ENCODE measurements at regions not wholly inside any gene's neighbourhood (a gene's known extent, or its start where the extent isn't known, plus 50 kb on each side); places are given as distances from the start of the nearest gene placed in this dataset.
"Not testable (repeated sequence)": the region's sequence is repeated elsewhere in the genome, so short reads cannot be mapped to it uniquely, and the experiment has no call there.

DNA sequence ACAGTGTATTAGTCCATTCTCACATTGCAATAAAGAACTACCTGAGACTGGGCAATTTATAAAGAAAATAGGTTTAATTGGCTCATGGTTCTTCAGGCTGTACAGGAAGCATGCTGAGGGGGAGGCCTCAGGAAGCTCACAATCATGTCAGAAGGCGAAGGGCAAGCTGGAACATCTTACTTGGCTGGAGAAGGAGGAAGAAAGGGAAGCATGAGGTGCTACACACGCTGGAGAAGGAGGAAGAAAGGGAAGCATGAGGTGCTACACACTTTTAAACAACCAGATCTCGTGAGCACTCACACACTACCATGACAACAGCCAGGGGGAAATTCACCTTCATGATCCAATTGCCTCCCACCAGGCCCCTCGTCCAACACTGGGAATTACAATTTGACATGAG, 95.3 kb upstream of the FAM110C start:
- DNase-seq (no peak), ATAC-seq (ENCODE audit: poor library complexity) (no peak)
- POLR2A ChIA-PET: no interaction called here
- Histone ChIP-seq H3K27ac (ENCODE audit: low read depth in 1 of 2, low read length in 2 of 2) (no peak overlapping the region), H3K4me3 (ENCODE audit: low read length) (no peak overlapping the region), H3K9me3 (ENCODE audit: control insufficient read depth in 1 of 2, insufficient read depth in 1 of 2, low read length in 2 of 2) (no peaks in the 10 kb centered on the region), H3K27me3 (ENCODE audit: control insufficient read depth in 1 of 2, insufficient read depth in 2 of 2, low read length in 2 of 2) (no peaks in the 10 kb centered on the region), H3K4me1 (ENCODE audit: insufficient read depth, low read length) (no peaks in the 10 kb centered on the region), H3K36me3 (ENCODE audit: insufficient read depth, low read length) (no peaks in the 10 kb centered on the region)
- intact Hi-C loops (cut with DNase I, micrococcal nuclease): no loop called here
- no peaks in the 10 kb centered on the region for H3K9me3 Mint-ChIP-seq
- H3K27ac Mint-ChIP-seq: no peak overlapping the region
- CTCF ChIA-PET: no interaction called here
- no peaks in the 10 kb centered on the region for H3K4me1 Mint-ChIP-seq (ENCODE audit: low read depth)
- peaks cover 5% of the 10 kb centered on the region for H3K27me3 Mint-ChIP-seq
- TF ChIP-seq, protein P1, sequence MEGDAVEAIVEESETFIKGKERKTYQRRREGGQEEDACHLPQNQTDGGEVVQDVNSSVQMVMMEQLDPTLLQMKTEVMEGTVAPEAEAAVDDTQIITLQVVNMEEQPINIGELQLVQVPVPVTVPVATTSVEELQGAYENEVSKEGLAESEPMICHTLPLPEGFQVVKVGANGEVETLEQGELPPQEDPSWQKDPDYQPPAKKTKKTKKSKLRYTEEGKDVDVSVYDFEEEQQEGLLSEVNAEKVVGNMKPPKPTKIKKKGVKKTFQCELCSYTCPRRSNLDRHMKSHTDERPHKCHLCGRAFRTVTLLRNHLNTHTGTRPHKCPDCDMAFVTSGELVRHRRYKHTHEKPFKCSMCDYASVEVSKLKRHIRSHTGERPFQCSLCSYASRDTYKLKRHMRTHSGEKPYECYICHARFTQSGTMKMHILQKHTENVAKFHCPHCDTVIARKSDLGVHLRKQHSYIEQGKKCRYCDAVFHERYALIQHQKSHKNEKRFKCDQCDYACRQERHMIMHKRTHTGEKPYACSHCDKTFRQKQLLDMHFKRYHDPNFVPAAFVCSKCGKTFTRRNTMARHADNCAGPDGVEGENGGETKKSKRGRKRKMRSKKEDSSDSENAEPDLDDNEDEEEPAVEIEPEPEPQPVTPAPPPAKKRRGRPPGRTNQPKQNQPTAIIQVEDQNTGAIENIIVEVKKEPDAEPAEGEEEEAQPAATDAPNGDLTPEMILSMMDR (IDR thresholded peaks at IDR 0.05): no peak
- H3K36me3 Mint-ChIP-seq (ENCODE audit: low read depth): no peaks in the 10 kb centered on the region
- H3K4me3 Mint-ChIP-seq: no peak overlapping the region

DNA sequence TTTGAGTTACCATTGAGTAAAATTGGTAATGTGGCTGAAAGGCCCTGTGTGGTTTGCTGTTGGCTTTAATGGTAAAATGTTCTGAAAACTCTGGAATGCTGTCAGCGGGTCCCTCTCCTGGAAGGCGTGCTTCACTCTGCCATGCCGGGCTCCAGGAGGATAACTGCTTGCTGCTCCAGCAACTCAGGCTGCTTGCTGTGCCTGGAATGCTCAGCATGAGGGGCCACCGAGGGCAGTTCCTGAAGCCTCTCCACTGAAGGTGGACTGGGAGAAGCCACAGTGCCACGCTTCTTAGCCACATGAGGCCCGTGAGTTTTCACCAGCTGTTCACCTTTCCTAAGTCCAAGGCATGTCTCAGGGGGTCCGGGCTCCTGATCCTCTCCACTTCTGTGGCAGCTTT, 90.4 kb upstream of the FAM110C start:
- H3K9me3 Mint-ChIP-seq: no peaks in the 10 kb centered on the region
- no peak for DNase-seq
- TF ChIP-seq, protein P1 (IDR thresholded peaks at IDR 0.05): no peak
- H3K27ac ChIP-seq (ENCODE audit: low read depth in 1 of 2, low read length in 2 of 2): no peak overlapping the region
- H3K9me3 ChIP-seq (ENCODE audit: control insufficient read depth in 1 of 2, insufficient read depth in 1 of 2, low read length in 2 of 2): peaks cover 0 to 4% of the 10 kb centered on the region in 2 experiments
- peaks cover 0 to 8% of the 10 kb centered on the region in 2 experiments for H3K27me3 ChIP-seq (ENCODE audit: control insufficient read depth in 1 of 2, insufficient read depth in 2 of 2, low read length in 2 of 2)
- no peak overlapping the region for H3K4me3 ChIP-seq (ENCODE audit: low read length)
- H3K4me1 Mint-ChIP-seq (ENCODE audit: low read depth): no peaks in the 10 kb centered on the region
- intact Hi-C loops (cut with DNase I, micrococcal nuclease): no loop called here
- peaks cover 17% of the 10 kb centered on the region for H3K27me3 Mint-ChIP-seq
- H3K36me3 ChIP-seq (ENCODE audit: insufficient read depth, low read length): no peaks in the 10 kb centered on the region
- H3K4me3 Mint-ChIP-seq: no peak overlapping the region
- no peaks in the 10 kb centered on the region for H3K36me3 Mint-ChIP-seq (ENCODE audit: low read depth)
- H3K4me1 ChIP-seq (ENCODE audit: insufficient read depth, low read length): no peaks in the 10 kb centered on the region
- no peak overlapping the region for H3K27ac Mint-ChIP-seq
- ChIA-PET POLR2A (no interaction called here), CTCF (no interaction called here)
- no peak for ATAC-seq (ENCODE audit: poor library complexity)

DNA sequence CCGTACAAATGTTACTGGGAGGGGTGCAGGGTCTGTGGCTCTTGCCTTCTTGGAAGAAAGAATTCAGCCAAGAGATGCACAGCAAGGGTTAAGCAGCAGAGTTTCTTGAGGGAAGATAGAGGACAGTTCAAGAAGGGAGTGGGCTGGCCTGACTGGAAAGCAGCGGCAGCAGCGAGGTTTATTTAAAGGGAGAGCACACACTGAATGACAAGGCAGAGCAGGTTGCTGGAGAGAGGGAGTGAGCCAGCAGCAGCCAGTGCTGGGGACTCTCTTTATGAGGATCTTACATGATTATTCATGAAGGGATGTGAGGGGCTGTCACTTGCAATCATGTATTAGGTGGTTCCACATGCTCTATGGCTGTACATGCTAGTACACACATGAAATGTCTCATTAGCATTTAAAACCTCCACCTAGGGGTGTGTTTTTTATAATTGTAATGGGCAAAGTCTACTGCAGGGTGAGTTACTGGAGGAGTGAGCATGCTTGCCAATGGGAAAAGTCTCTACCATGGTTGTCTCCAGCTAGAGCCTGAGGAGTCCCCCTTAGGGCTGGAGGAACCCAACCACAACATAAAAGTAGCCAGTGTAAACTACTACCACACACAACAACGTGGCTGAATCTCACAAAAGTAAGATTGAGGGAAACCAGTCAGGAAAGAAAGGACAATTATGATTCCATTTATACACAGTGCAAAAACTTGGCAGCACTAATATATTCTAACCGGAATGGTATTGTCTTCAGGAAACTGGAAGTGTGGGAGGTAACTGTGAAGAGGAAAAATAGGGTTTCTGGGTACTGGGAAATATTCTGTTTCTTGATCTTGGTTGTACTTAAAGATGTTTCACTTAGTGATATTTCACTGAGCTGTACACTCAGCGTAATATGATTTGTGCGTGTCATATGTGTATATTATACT, 87.6 kb upstream of the FAM110C start:
- CTCF ChIA-PET: interaction anchor here (1.0 kb wide), 1 partner anchor 33 kb away, joined by 3 read pairs; no protein-coding TSS in a partner anchor
- TF ChIP-seq, protein P1 (IDR thresholded peaks at IDR 0.05): no peak
- intact Hi-C loops (cut with DNase I, micrococcal nuclease): no loop called here

DNA sequence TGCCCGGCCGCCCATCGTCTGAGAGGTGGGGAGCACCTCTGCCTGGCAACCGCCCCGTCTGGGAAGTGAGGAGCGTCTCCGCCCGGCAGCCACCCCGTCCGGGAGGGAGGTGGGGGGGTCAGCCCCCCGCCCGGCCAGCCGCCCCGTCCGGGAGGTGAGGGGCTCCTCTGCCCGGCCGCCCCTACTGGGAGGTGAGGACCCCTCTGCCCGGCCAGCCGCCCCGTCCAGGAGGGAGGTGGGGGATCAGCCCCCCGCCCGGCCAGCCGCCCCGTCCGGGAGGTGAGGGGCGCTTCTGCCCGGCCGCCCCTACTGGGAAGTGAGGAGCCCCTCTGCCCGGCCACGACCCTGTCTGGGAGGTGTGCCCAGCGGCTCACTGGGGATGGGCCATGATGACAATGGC, 80.5 kb upstream of the FAM110C start:
- DNase-seq; H3K4me3 Mint-ChIP-seq; CTCF ChIA-PET; H3K4me1 Mint-ChIP-seq (ENCODE audit: low read depth); H3K4me1 ChIP-seq (ENCODE audit: insufficient read depth, low read length); H3K9me3 Mint-ChIP-seq; H3K27ac Mint-ChIP-seq; H3K4me3 ChIP-seq (ENCODE audit: low read length); H3K36me3 Mint-ChIP-seq (ENCODE audit: low read depth); H3K27ac ChIP-seq (ENCODE audit: low read depth in 1 of 2, low read length in 2 of 2); H3K9me3 ChIP-seq (ENCODE audit: control insufficient read depth in 1 of 2, insufficient read depth in 1 of 2, low read length in 2 of 2); ATAC-seq (ENCODE audit: poor library complexity); POLR2A ChIA-PET; H3K36me3 ChIP-seq (ENCODE audit: insufficient read depth, low read length); intact Hi-C loops (cut with DNase I, micrococcal nuclease); H3K27me3 ChIP-seq (ENCODE audit: control insufficient read depth in 1 of 2, insufficient read depth in 2 of 2, low read length in 2 of 2): not testable (repeated sequence)
- peaks cover 20% of the 10 kb centered on the region for H3K27me3 Mint-ChIP-seq

More for the DNA sequence above, 87.6 kb upstream of the FAM110C start:
- peaks cover 0 to 8% of the 10 kb centered on the region in 2 experiments for H3K27me3 ChIP-seq (ENCODE audit: control insufficient read depth in 1 of 2, insufficient read depth in 2 of 2, low read length in 2 of 2)
- H3K9me3 Mint-ChIP-seq: no peaks in the 10 kb centered on the region
- POLR2A ChIA-PET: no interaction called here
- H3K4me3 Mint-ChIP-seq: no peak overlapping the region
- peaks cover 0 to 4% of the 10 kb centered on the region in 2 experiments for H3K9me3 ChIP-seq (ENCODE audit: control insufficient read depth in 1 of 2, insufficient read depth in 1 of 2, low read length in 2 of 2)
- no peaks in the 10 kb centered on the region for H3K36me3 ChIP-seq (ENCODE audit: insufficient read depth, low read length)
- no peaks in the 10 kb centered on the region for H3K36me3 Mint-ChIP-seq (ENCODE audit: low read depth)
- H3K4me3 ChIP-seq (ENCODE audit: low read length): no peak overlapping the region
- H3K4me1 Mint-ChIP-seq (ENCODE audit: low read depth): no peaks in the 10 kb centered on the region
- DNase-seq: no peak
- no peak overlapping the region for H3K27ac ChIP-seq (ENCODE audit: low read depth in 1 of 2, low read length in 2 of 2)
- no peak overlapping the region for H3K27ac Mint-ChIP-seq
- peaks cover 32% of the 10 kb centered on the region for H3K27me3 Mint-ChIP-seq
- H3K4me1 ChIP-seq (ENCODE audit: insufficient read depth, low read length): no peaks in the 10 kb centered on the region
- ATAC-seq (ENCODE audit: poor library complexity): no peak

Data from CD4-positive, alpha-beta T cell (primary cell).